ENCODE measurements at regions not wholly inside any gene's neighbourhood (a gene's known extent, or its start where the extent isn't known, plus 50 kb on each side); places are given as distances from the start of the nearest gene placed in this dataset.
"Not testable (repeated sequence)": the region's sequence is repeated elsewhere in the genome, so short reads cannot be mapped to it uniquely, and the experiment has no call there.

- CTCF ChIA-PET, result interaction anchor here (2.3 kb wide), 1 partner anchor 9 kb away, joined by 12 read pairs; no protein-coding TSS in a partner anchor
- DNase-seq, result no peak
- ATAC-seq, result no peak
- H3K27me3 Mint-ChIP-seq, result no peaks in the 10 kb centered on the region
- H3K27ac Mint-ChIP-seq, result no peak overlapping the region
- no peak overlapping the region for H3K4me3 Mint-ChIP-seq
- peaks cover 20% of the 10 kb centered on the region for H3K4me1 Mint-ChIP-seq
- H3K9me3 Mint-ChIP-seq (ENCODE audit: low read depth), result no peaks in the 10 kb centered on the region
- H3K36me3 Mint-ChIP-seq, result peaks cover 1% of the 10 kb centered on the region
These were observed 80.0 kb upstream of the HNF1B start for GRCh38 chr17:37824534-37825485.

- no peak overlapping the region for H3K4me3 Mint-ChIP-seq
- H3K36me3 Mint-ChIP-seq, result peaks cover 1% of the 10 kb centered on the region
- peaks cover 20% of the 10 kb centered on the region for H3K4me1 Mint-ChIP-seq
- no peak overlapping the region for H3K27ac Mint-ChIP-seq
- H3K27me3 Mint-ChIP-seq, result no peaks in the 10 kb centered on the region
- ATAC-seq (no peak), DNase-seq (no peak)
- no peaks in the 10 kb centered on the region for H3K9me3 Mint-ChIP-seq (ENCODE audit: low read depth)
- CTCF ChIA-PET, result interaction anchor here (2.3 kb wide), 1 partner anchor 8 kb away, joined by 12 read pairs; no protein-coding TSS in a partner anchor
These were observed 79.1 kb upstream of the HNF1B start for GRCh38 chr17:37823996-37824395.

- no peaks in the 10 kb centered on the region for H3K27me3 Mint-ChIP-seq
- H3K27ac Mint-ChIP-seq, result no peak overlapping the region
- H3K4me1 Mint-ChIP-seq, result peaks cover 15% of the 10 kb centered on the region
- H3K9me3 Mint-ChIP-seq (ENCODE audit: low read depth), result no peaks in the 10 kb centered on the region
- DNase-seq (no peak), ATAC-seq (no peak)
- H3K4me3 Mint-ChIP-seq, result no peak overlapping the region
- CTCF ChIA-PET, result no interaction called here
- no peaks in the 10 kb centered on the region for H3K36me3 Mint-ChIP-seq
These were observed 76.3 kb upstream of the HNF1B start for GRCh38 chr17:37820995-37821713.

GRCh38 chr17:37820313-37820994 is 75.6 kb upstream of the HNF1B start:
- DNase-seq (no peak), ATAC-seq (peak; percentile 23)
- peaks cover 3% of the 10 kb centered on the region for H3K27me3 Mint-ChIP-seq
- no peak overlapping the region for H3K4me3 Mint-ChIP-seq
- H3K9me3 Mint-ChIP-seq (ENCODE audit: low read depth), result no peaks in the 10 kb centered on the region
- H3K4me1 Mint-ChIP-seq, result peaks cover 18% of the 10 kb centered on the region
- CTCF ChIA-PET, result no interaction called here
- H3K36me3 Mint-ChIP-seq, result no peaks in the 10 kb centered on the region
- H3K27ac Mint-ChIP-seq, result no peak overlapping the region

- no peak overlapping the region for H3K4me3 Mint-ChIP-seq
- DNase-seq, result no peak
- peaks cover 14% of the 10 kb centered on the region for H3K27me3 Mint-ChIP-seq
- H3K9me3 Mint-ChIP-seq (ENCODE audit: low read depth), result no peaks in the 10 kb centered on the region
- H3K4me1 Mint-ChIP-seq, result peaks cover 19% of the 10 kb centered on the region
- CTCF ChIA-PET, result interaction anchor here (0.9 kb wide), 1 partner anchor 9 kb away, joined by 3 read pairs; no protein-coding TSS in a partner anchor
- no peak overlapping the region for H3K27ac Mint-ChIP-seq
- ATAC-seq, result no peak
- no peaks in the 10 kb centered on the region for H3K36me3 Mint-ChIP-seq
These were observed 73.8 kb upstream of the HNF1B start for GRCh38 chr17:37818689-37819088.

- Mint-ChIP-seq H3K36me3 (no peaks in the 10 kb centered on the region), H3K4me1 (peaks cover 19% of the 10 kb centered on the region), H3K27me3 (peaks cover 27% of the 10 kb centered on the region), H3K4me3 (no peak overlapping the region), H3K27ac (no peak overlapping the region), H3K9me3 (ENCODE audit: low read depth) (no peaks in the 10 kb centered on the region)
- CTCF ChIA-PET, result interaction anchor here (1.0 to 2.6 kb wide), 10 partner anchors 8 to 741 kb away, joined by 3 to 12 read pairs (median 6); partner anchors contain the start of gene SYNRG
- DNase-seq (no peak), ATAC-seq (no peak)
These were observed 72.1 kb upstream of the HNF1B start for GRCh38 chr17:37816950-37817349.

- Mint-ChIP-seq H3K27me3 (peaks cover 41% of the 10 kb centered on the region), H3K4me3 (no peak overlapping the region), H3K27ac (no peak overlapping the region), H3K4me1 (peaks cover 16% of the 10 kb centered on the region), H3K36me3 (no peaks in the 10 kb centered on the region), H3K9me3 (ENCODE audit: low read depth) (no peaks in the 10 kb centered on the region)
- DNase-seq (no peak), ATAC-seq (no peak)
- CTCF ChIA-PET, result interaction anchor here (0.7 to 2.6 kb wide), 13 partner anchors 9 to 288 kb away, joined by 3 to 12 read pairs (median 5); partner anchors contain the start of gene SYNRG
These were observed 70.7 kb upstream of the HNF1B start for GRCh38 chr17:37815536-37815935.

GRCh38 chr17:37813751-37814150 is 68.9 kb upstream of the HNF1B start:
- no peaks in the 10 kb centered on the region for H3K36me3 Mint-ChIP-seq
- peaks cover 44% of the 10 kb centered on the region for H3K27me3 Mint-ChIP-seq
- CTCF ChIA-PET, result interaction anchor here (1.7 kb wide), 1 partner anchor 22 kb away, joined by 5 read pairs; no protein-coding TSS in a partner anchor
- no peak for ATAC-seq
- no peaks in the 10 kb centered on the region for H3K9me3 Mint-ChIP-seq (ENCODE audit: low read depth)
- H3K27ac Mint-ChIP-seq, result no peak overlapping the region
- no peak overlapping the region for H3K4me3 Mint-ChIP-seq
- no peak for DNase-seq
- H3K4me1 Mint-ChIP-seq, result peaks cover 10% of the 10 kb centered on the region

- not testable (repeated sequence) for H3K4me3 Mint-ChIP-seq; H3K27ac Mint-ChIP-seq; H3K9me3 Mint-ChIP-seq (ENCODE audit: low read depth); ATAC-seq; DNase-seq; H3K36me3 Mint-ChIP-seq; H3K4me1 Mint-ChIP-seq
- peaks cover 47% of the 10 kb centered on the region for H3K27me3 Mint-ChIP-seq
- CTCF ChIA-PET, result interaction anchor here (1.0 kb wide), 1 partner anchor 435 kb away, joined by 3 read pairs; no protein-coding TSS in a partner anchor
These were observed 64.0 kb upstream of the HNF1B start for GRCh38 chr17:37808846-37809245.

- CTCF ChIA-PET, result no interaction called here
- peaks cover 2% of the 10 kb centered on the region for H3K4me1 Mint-ChIP-seq
- no peaks in the 10 kb centered on the region for H3K36me3 Mint-ChIP-seq
These were observed 58.0 kb upstream of the HNF1B start for GRCh38 chr17:37802712-37803416.

GRCh38 chr17:37802061-37802595 is 57.3 kb upstream of the HNF1B start:
- Mint-ChIP-seq H3K36me3 (no peaks in the 10 kb centered on the region), H3K27ac (no peak overlapping the region), H3K4me3 (no peak overlapping the region), H3K4me1 (peaks cover 2% of the 10 kb centered on the region), H3K9me3 (ENCODE audit: low read depth) (no peaks in the 10 kb centered on the region), H3K27me3 (peaks cover 33% of the 10 kb centered on the region)
- CTCF ChIA-PET, result interaction anchor here (0.8 to 1.0 kb wide), 3 partner anchors 11 to 32 kb away, joined by 3 to 4 read pairs (median 3); no protein-coding TSS in a partner anchor
- ATAC-seq (no peak), DNase-seq (no peak)

More at GRCh38 chr17:37802712-37803416, 58.0 kb upstream of the HNF1B start:
- no peak overlapping the region for H3K4me3 Mint-ChIP-seq
- DNase-seq (no peak), ATAC-seq (no peak)
- H3K9me3 Mint-ChIP-seq (ENCODE audit: low read depth), result no peaks in the 10 kb centered on the region
- peaks cover 30% of the 10 kb centered on the region for H3K27me3 Mint-ChIP-seq
- H3K27ac Mint-ChIP-seq, result no peak overlapping the region

GRCh38 chr17:37801171-37801570 is 56.3 kb upstream of the HNF1B start:
- H3K27ac Mint-ChIP-seq, result no peak overlapping the region
- peaks cover 2% of the 10 kb centered on the region for H3K4me1 Mint-ChIP-seq
- no peak for DNase-seq
- H3K36me3 Mint-ChIP-seq, result no peaks in the 10 kb centered on the region
- peaks cover 33% of the 10 kb centered on the region for H3K27me3 Mint-ChIP-seq
- no peak for ATAC-seq
- CTCF ChIA-PET, result interaction anchor here (0.8 to 1.0 kb wide), 2 partner anchors 10 to 31 kb away, joined by 3 to 4 read pairs; no protein-coding TSS in a partner anchor
- H3K9me3 Mint-ChIP-seq (ENCODE audit: low read depth), result no peaks in the 10 kb centered on the region
- no peak overlapping the region for H3K4me3 Mint-ChIP-seq

All from activated CD8-positive, alpha-beta memory T cell treated with anti-CD3 and anti-CD28 coated beads, Interleukin-2, amount 10 ng/mL, durations not matched to agents 7 days and 5 days (primary cell).